OCI-M1 (cell line): ENCODE measurements at regions not wholly inside any gene's neighbourhood (a gene's known extent, or its start where the extent isn't known, plus 50 kb on each side); places are given as distances from the start of the nearest gene placed in this dataset.
"Not testable (repeated sequence)": the region's sequence is repeated elsewhere in the genome, so short reads cannot be mapped to it uniquely, and the experiment has no call there.

Experiments used
- DNase-seq: peaks from one replicate; lab custom pipeline; 2025; lab: John Stamatoyannopoulos, UW

GRCh38 chr5:105917189-105917588 lies 1753.5 kb downstream of the EFNA5 start:
- DNase-seq: no peak

- DNase-seq: no peak
Observed at GRCh38 chr5:105907016-105907415, 1763.7 kb downstream of the EFNA5 start.

GRCh38 chr5:105905392-105905791 lies 1765.3 kb downstream of the EFNA5 start:
- DNase-seq: no peak

GRCh38 chr5:105903069-105903468 lies 1767.7 kb downstream of the EFNA5 start:
- DNase-seq: peak; percentile 36

GRCh38 chr5:105899726-105900125 lies 1771.0 kb downstream of the EFNA5 start:
- no peak for DNase-seq

GRCh38 chr5:105898183-105898582 lies 1772.6 kb downstream of the EFNA5 start:
- DNase-seq: no peak

- DNase-seq: no peak
Observed at GRCh38 chr5:105885266-105885665, 1785.5 kb downstream of the EFNA5 start.

GRCh38 chr5:105882956-105883481 lies 1787.7 kb downstream of the EFNA5 start:
- DNase-seq: no peak

- peak; percentile 39 for DNase-seq
Observed at GRCh38 chr5:105878402-105878801, 1792.3 kb downstream of the EFNA5 start.

- DNase-seq: peak; percentile 66
Observed at GRCh38 chr5:105877592-105877991, 1793.1 kb downstream of the EFNA5 start.

GRCh38 chr5:105874316-105874715 lies 1796.4 kb downstream of the EFNA5 start:
- DNase-seq: no peak

GRCh38 chr5:105872569-105873270 lies 1798.0 kb downstream of the EFNA5 start:
- DNase-seq: no peak

GRCh38 chr5:105868038-105868780 lies 1802.5 kb downstream of the EFNA5 start:
- peak; percentile 8 for DNase-seq

- no peak for DNase-seq
Observed at GRCh38 chr5:105865834-105866233, 1804.9 kb downstream of the EFNA5 start.

GRCh38 chr5:105859350-105859749 lies 1811.4 kb downstream of the EFNA5 start:
- DNase-seq: not testable (repeated sequence)

GRCh38 chr5:105849701-105850100 lies 1821.0 kb downstream of the EFNA5 start:
- no peak for DNase-seq

- peak; percentile 33 for DNase-seq
Observed at GRCh38 chr5:105840800-105841199, 1829.9 kb downstream of the EFNA5 start.

GRCh38 chr5:105836887-105837286 lies 1833.8 kb downstream of the EFNA5 start:
- no peak for DNase-seq

GRCh38 chr5:105836268-105836667 lies 1834.5 kb downstream of the EFNA5 start:
- peak; percentile 61 for DNase-seq

- DNase-seq: no peak
Observed at GRCh38 chr5:105828821-105829220, 1841.9 kb downstream of the EFNA5 start.

GRCh38 chr5:105821800-105822199 lies 1848.9 kb downstream of the EFNA5 start:
- DNase-seq: no peak

- DNase-seq: no peak
Observed at GRCh38 chr5:105817914-105818313, 1852.8 kb downstream of the EFNA5 start.

GRCh38 chr5:105817416-105817815 lies 1853.3 kb downstream of the EFNA5 start:
- no peak for DNase-seq
